ENCODE measurements at regions not wholly inside any gene's neighbourhood (a gene's known extent, or its start where the extent isn't known, plus 50 kb on each side); places are given as distances from the start of the nearest gene placed in this dataset.
A peak's percentile ranks its signal among the peaks of the same experiment; 100 is the strongest.

DNA sequence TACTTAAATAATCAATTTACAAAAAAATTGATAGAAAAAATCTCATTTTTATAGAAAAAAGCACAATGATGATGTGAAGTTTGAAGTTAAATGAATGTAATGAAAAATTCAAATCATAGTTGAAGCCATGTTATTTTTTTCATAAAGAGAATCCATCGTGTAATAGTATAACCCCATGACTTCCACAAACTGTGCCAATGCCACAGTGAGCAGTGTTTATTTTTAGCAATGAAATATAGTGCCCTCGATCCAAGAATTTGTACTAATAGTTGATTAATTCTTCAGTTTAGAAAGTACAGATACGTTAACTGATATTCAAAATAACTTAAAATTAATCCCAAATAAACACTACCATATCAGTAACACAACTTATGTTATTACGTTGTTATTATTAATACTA is 225.9 kb downstream of the PTPRC start:
- DNase-seq (ENCODE audit: low read depth): no peak

DNA sequence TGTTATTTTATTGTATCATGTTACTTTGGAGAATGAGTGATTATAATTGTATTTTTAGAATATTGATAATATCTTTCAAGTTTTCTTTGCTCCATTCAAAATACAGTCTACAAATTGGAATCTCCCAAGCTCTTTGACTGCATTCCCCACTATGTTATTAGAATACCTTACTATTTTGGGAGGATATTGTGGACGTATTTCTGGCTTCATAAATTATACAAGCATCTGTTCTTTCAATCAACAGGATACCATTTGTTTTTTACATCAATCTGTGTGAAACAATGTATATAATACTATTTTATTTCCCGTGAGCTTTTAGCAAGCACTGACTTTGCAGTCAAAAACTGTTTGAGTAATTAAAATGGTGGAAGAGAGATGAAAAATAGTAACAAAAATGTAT is 226.5 kb downstream of the PTPRC start:
- DNase-seq (ENCODE audit: low read depth): no peak

DNA sequence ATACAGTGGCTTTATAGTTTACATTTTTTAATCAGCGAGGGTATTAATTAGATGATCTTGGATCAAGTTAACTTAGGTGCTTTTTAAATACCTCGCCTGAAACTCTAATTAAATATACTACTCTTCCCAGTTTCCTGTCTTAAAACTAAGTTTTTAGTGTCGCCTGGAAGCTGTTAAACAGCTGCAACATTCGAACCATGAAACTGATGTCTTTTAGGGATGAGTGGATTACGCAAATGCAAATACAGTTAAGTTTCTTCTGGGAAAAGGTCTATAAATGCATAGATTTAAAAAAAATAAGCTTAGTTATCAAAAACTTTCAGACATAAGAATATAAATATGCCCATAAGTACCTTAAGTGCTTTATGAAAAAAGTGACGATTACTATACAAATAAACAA is 228.3 kb downstream of the PTPRC start:
- DNase-seq (ENCODE audit: low read depth): no peak

DNA sequence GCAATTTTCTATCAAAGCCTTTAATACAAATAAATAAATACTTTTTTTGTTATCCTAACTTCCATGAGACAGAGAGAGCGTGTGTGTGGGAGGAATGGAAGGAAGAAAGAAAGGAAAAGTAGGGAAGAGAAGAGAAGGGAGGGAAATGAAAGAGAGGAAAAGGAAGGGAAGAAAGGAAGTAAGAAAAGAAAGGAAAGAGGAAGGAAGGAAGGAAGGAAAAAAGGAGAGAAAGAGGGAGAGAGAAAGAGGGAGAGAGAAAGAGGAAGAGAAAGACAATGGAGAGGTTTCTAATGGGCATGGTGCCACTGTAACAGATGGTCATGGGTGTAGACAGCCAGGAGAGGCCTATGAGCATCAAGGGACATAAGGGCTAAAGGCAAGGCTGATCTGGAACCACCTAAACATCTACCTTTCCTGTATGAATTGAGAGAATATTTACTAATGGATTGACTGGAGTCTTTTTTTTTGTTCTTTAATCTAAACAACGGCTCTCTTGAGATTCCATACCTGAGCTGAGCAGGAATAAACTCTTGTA is 234.9 kb downstream of the PTPRC start:
- no peak for DNase-seq (ENCODE audit: low read depth)

DNA sequence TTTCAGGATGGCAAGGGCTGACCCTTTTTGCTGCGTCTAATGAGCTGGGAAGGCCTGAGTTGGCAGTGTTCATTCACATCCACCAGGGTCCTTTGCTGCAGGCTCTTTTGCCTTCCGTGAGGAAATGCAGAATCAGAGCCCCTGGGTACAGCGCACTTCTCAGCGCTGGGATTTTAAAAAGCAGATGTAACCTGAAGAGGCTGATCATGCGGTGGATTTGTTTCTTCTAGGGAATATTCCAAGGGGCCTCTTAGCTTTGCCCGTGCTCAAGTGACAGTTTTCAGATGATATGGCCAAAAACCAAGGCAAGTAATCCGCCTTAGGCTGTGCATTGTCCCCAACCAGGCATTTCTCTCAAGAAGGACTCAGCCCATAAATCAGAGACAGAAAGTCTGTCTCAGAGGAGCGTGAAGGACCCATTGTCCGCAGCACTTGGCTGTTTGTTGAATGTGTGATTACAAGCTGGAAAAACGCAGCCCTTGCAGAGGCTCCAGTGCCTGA is 237.6 kb downstream of the PTPRC start:
- no peak for DNase-seq (ENCODE audit: low read depth)

DNA sequence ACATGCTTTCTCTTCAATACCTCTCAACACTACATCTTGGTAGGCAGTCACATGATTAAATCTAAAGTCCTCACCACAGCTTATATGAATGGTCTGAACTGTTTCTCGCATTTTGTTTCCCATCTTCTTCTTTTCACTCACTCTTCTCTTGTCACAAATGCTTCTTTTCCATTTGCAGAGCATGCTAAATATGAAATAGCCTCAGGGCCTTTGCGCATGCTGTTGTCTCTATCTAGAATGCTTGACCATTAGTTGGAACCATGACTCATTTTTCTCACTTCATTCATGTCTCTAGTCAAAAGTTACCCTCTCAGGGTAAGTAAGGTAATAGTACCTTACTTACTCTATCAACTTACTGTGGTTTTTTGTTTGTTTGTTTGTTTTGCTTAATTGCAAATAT is 239.7 kb downstream of the PTPRC start:
- no peak for DNase-seq (ENCODE audit: low read depth)

DNA sequence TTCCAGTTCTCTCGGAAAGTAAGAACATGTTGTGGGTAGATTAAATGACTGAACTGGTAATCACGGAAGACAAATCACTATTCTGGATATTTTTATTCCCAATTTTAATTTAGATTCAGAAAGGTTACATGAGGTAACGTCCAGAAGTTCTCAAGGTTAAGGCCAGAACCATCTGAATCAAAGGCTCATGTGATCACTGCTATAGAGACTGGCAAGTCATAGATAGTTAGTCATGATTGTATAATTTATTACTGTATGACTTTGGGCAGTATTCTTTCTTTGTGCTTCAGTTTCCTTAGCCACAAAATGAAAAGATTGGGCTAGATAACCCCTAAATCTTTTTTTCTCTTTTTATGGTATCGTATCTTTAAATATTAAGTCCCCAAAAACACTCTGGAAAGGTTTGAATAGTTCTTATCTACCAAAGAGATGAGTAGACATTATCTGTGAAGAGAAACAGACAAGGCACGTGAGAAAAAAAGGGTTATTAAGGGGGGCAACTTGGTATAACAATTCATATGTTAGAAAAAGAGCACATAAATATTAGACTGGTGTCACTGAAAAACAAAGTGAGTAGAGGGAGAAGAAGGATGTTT is 241.0 kb downstream of the PTPRC start:
- DNase-seq (ENCODE audit: low read depth): no peak

DNA sequence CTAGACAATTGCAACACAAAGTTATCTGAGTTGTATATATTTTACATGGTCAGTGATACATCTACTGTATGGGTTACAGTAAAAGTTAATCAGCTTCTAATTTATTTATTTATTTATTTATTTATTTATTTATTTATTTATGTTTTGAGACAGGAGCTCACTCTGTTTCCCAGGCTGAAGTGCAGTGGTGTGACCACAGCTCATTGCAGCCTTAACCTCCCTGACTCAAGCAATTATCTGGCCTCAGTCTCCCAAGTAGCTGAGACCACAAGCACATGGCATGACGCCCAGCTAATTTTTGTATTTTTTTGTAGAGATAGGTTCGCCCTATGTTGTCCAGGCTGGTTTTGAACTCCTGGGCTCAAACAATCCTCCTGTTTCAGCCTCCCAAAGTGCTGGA is 241.6 kb downstream of the PTPRC start:
- DNase-seq (ENCODE audit: low read depth): peak; percentile 57

DNA sequence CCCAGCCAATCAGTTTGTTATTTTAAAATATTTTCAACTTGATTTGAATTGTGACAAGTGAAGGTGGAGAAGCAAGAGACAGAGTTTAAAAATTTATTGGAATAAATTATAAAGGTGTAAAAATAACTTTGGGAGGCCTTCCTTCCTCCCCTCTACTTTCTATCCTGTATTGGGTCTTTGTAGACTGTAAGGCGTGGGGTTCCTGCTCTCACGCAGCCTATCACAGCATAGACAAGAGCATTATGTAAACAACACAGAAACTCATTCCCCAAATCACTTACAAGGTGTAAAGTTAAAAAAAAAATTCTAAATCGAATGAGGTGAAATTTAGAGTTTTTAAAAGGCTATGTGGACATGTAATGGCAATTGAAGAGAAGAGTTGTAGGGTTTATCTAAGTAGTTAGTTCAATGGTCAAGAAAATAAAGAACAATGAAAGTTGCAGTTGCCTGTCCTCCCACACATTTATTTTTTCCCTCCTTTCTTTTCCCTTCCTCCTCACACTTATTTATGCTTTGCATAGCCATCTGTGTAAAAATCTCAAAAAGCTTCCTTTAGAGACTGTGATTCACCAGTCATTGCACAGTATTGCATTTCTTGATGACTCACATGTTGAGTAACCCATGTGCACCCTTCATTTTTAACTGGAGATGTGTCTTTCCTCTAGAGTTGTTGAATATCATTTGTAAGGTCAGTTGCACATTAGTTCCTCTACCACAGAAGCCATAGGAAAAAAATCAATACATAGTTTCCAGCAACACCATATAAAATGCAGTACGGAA is 242.2 kb downstream of the PTPRC start:
- DNase-seq (ENCODE audit: low read depth): peak; percentile 86

DNA sequence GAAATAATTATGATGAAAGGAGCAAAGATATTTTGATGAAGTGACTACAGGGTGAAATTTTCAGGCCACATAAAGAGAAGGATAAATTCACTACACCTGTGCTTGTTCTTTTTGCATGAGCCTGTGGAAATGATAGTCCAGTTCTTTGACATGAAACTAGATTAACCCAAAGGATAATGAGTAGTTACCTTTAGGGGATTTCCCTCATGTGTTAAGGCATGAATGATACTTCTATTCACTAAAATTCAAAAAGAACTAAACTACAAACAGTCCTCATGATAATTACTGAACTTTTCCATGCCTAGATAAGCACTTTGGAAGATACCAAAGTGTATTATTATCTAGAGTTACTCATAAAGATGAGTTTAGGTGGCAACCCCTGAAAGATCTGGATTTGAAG is 244.3 kb downstream of the PTPRC start:
- no peak for DNase-seq (ENCODE audit: low read depth)

DNA sequence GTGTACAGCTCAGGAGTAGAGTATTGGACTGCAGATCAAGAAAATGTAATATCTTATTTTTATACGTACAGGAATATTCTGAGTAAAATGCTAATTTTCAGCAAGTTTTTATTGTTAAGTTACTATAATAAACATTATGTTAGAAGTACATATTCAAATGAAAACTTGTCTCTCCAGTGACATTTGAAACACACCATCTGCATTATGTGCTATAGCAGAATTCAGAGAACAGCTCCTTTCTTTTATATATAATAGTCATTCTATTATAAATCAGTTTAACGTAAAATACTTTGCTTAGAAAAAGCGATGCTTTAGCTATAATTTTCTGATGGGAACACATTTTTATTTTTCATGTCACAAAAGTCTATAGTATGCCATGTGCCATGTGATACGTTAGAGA is 249.0 kb downstream of the PTPRC start:
- DNase-seq (ENCODE audit: low read depth): no peak

DNA sequence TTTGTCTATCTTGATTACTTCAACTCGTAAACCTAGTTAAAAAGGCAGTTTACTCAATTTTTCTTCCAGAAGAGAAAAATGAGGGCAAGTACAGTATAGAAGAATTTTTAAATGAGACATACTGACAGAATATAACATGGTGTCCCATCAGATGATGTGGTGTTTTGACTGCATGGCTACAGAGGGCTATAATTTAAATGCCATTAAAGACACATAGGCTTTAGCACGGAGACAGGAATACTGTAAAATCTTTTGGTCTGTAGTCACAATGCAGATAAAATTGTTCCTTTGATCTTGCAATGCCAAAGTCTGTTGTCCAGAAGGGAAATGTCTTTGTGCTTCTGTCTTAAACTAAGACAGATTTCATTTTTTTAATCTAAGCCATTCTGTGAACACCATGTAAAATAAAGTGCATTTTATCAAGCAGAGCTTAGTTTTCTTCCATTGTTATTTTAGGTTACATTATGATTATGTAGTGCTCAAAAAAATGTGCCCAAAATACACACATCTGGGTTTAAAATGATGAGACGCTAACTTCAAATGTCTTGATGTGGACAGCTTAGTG is 249.6 kb downstream of the PTPRC start:
- DNase-seq (ENCODE audit: low read depth): no peak

DNA sequence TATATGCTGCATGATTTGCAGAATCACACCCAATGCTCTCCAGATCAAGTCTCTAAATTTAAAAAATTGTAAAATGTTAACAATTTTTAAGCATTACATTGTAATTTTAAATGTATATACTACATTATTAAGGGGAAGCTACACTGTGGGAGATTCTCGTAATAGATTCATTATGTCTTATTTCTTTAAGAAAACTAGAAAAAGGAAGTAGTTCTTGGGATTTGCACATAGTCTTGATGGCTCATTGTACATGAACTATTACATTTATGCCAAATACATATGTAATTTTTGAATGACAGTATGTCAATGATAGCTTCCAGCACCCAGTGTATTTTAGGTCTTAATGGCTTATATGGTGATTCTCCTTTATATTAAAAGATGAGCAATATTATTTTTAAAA is 250.3 kb downstream of the PTPRC start:
- DNase-seq (ENCODE audit: low read depth): no peak

DNA sequence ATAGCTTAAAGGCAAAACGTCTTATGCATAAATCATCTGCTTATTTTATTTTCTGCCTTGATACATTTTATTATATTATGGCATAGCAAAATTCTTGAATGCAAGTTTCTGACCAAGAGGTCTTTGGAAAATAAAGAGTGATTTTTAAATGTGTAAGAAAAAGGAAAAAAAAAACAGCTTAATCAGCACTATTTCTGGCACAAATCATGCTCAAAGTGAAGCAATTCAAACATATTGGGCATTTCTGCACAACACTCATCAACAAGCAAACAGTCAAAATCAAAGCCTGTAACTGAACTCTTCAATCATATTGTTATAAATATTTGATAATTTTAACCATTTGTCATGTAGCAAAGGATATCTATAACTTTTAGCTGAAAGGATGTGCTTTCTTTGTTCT is 250.9 kb downstream of the PTPRC start:
- DNase-seq (ENCODE audit: low read depth): no peak

DNA sequence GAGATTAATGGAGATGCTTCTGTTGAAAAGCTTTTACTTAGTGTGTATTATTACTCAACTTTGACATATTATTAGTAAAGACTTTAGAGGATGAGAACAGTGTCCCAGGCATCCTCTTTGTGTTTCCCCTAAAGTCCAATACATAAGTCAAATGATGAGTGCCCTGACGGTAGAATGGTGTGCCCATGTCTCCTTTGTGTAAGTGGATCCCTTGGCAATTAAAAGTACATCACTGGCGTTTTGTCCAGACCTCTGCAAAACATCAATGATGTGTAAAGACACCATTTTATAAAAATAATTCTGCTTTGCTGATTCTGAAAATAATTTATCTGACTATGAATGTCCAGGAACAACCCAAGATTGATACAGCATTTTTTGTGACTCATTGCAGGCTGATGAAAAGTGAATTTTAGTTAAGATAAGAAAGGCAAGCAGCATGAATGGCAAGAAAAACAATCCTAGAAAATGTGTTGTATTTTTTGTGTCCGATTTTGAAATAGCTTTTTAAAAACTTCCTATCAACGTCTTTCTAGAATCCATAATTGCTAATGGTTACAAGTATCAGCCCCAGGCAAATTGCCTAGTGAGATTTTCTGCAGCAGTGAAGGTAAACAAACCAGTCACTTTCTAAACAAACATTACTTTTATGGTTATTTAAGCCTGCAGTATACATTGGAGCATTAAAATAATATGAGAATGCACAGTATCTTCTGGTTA is 251.5 kb downstream of the PTPRC start:
- DNase-seq (ENCODE audit: low read depth): no peak

DNA sequence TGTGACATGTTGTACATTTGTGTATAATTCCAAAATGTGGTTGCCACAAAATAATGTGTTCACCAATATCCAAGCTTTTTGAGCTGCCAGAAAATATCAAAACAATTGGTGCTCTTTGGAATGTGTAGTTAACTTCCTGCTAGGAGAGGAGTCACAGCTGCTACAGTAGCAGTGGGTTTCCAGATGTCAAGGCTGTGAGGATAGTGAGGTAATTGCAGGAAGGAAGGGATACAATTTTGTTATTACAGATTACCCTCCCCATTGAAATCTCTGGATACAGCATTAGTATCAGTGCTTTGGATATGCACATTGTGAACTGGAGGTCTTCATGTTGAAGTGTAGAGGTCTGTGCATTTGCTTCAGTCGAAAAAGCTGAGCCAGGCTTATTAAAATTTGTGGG is 253.2 kb downstream of the PTPRC start:
- no peak for DNase-seq (ENCODE audit: low read depth)

DNA sequence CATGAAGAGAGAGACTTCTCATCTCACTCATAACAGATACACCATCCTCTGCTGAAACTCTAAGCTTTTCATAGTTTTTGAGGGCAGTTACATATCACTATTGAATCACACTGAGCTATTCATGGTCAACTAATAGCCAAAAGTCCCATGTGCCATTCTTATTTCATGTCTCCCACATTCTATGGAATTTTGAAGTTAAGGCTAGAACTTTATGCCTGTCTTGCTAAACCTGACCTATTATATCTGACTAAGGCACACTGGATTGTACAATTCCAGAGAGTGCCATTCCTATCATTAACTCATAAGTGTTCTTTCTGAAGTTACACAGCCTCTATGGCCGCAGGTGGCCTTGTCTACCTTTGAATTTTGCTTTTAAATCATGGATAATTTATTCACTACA is 254.3 kb downstream of the PTPRC start:
- no peak for DNase-seq (ENCODE audit: low read depth)

DNA sequence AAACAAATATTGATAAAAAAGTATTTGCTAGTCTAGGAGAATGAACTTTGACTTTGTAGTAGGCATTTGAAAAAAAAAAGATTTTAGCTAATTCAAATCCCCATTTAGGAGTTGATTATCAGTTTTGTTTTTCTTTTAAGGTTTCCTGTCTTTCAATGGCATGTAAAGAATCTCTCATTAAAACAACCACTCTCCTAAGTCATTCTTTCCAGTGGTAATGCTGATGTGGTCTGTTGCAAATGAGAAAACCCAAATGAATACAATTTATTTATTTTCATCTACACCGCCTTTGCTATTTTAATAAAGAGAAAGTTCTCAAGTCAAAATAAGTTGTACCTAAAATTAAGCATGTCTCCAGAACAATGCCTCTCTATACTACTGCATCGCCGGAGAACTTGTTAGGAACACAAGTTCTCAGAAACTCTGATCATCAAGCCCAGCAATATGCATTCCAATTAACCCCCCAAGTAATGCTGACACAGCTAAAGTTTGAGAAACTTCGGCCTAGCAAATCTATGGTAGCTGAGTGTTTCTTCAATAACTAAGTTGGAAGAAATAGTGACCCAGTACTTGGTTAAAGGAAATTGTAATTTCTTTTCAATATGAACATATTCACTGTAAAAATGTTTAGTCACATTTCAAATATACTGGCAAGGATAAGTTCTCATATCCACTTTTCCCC is 255.1 kb downstream of the PTPRC start:
- no peak for DNase-seq (ENCODE audit: low read depth)

DNA sequence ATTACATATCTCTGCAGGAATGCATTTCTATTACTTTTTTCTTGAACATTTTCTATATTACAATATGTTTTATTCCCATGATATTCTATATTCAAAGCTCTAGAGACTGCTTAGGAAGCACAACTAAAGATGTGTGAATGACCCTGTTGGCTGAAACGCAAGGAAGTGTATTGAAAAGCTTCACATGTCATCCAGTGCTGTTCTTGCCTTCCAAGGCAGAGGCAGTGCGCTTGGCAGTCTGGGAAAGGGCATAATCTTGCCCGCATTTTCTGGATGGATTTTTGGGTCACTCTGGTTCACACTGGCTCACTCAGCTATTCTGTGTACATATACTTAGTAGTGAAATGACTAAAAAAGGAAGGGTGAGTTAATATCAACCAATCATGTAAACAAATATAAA is 262.4 kb downstream of the PTPRC start:
- DNase-seq (ENCODE audit: low read depth): no peak

DNA sequence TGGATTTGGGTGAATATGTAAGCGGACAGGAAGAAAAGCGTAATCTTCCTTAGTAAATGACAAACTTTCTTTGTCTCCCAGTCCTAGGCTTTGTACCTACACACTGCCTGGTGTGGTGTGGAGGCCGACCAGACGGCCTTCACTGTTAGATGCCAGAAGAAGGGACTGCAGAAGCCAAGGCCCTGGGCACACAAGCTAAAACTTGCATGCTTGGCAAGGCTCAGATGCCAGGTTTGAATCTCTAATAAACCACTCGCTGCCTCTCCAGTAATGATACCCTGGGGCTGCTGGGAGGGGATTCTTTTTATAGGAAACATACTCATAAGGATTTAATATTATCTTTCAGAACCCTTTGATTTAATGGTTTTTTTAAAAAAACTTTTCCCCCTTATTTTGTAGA is 263.8 kb downstream of the PTPRC start:
- no peak for DNase-seq (ENCODE audit: low read depth)

DNA sequence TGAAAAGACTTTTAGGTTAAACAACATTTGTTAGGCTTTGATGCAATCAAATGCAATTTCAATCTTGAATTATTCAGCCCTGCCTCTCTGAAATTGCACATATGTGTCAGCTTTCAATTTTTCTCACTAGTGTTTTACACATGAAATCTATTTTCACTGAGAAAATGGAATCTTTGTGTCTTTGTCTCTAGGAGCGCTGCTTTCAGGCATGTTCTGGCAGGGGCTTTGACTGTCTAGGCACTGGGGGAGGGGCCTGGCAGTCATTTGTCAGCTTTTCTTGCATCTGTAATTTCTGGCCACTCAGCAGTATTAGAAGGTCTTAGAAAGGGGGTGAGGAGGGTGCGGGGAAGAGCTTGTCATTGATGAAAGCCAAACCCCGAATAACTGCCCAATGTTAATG is 264.4 kb downstream of the PTPRC start:
- no peak for DNase-seq (ENCODE audit: low read depth)

DNA sequence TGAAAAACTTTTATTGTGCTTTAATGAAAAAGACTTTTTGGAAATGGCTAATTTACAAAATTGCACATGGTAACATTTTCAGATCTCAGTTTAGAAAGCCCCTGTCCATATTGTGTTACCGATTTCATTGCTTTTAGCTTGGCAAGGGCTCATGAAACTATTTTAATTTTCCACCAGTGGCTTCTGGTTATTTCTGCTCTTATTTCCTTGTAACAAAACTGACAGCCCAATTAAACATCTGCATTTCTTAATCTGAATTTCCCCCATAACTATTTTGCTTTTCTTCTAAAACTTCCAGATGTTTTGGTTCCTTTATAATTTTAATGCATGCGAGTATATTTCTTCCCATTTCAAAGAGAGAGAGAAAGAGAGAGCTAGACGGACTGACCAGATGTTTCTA is 264.8 kb downstream of the PTPRC start:
- no peak for DNase-seq (ENCODE audit: low read depth)
